Stimulated activated CD8-positive, alpha-beta memory T cell treated with anti-CD3 and anti-CD28 coated beads, Interleukin-15, amount 100 ng/mL, for 24 hours (primary cell): ENCODE measurements at regions not wholly inside any gene's neighbourhood (a gene's known extent, or its start where the extent isn't known, plus 50 kb on each side); places are given as distances from the start of the nearest gene placed in this dataset.

ENCODE experiments used
- DNase-seq: peaks from one replicate; pipeline ENCODE4 v3.0.0-alpha.2; 2020; ENCODE audit warnings: low read depth

- no peak for DNase-seq
Observed at GRCh38 chr9:29717631-29718030, 2144.3 kb upstream of the C9orf72 start.

- DNase-seq, result no peak
Observed at GRCh38 chr9:29730163-29730562, 2156.9 kb upstream of the C9orf72 start.

GRCh38 chr9:29740518-29740917, 2167.2 kb upstream of the C9orf72 start:
- no peak for DNase-seq

GRCh38 chr9:29741169-29741568, 2167.9 kb upstream of the C9orf72 start:
- DNase-seq, result no peak

GRCh38 chr9:29750062-29750461, 2176.8 kb upstream of the C9orf72 start:
- DNase-seq, result no peak

- no peak for DNase-seq
Observed at GRCh38 chr9:29751226-29751625, 2177.9 kb upstream of the C9orf72 start.

GRCh38 chr9:29753638-29754037, 2180.4 kb upstream of the C9orf72 start:
- no peak for DNase-seq

- DNase-seq, result no peak
Observed at GRCh38 chr9:29769019-29769418, 2195.7 kb upstream of the C9orf72 start.

- no peak for DNase-seq
Observed at GRCh38 chr9:29773676-29774075, 2200.4 kb upstream of the C9orf72 start.

GRCh38 chr9:29775491-29775890, 2202.2 kb upstream of the C9orf72 start:
- no peak for DNase-seq

GRCh38 chr9:29778281-29778849, 2205.1 kb upstream of the C9orf72 start:
- no peak for DNase-seq

GRCh38 chr9:29793970-29794369, 2220.7 kb upstream of the C9orf72 start:
- DNase-seq, result no peak

- no peak for DNase-seq
Observed at GRCh38 chr9:29796291-29796952, 2223.1 kb upstream of the C9orf72 start.

- no peak for DNase-seq
Observed at GRCh38 chr9:29798599-29798998, 2225.3 kb upstream of the C9orf72 start.

GRCh38 chr9:29799227-29799626, 2225.9 kb upstream of the C9orf72 start:
- no peak for DNase-seq

GRCh38 chr9:29800821-29801220, 2227.5 kb upstream of the C9orf72 start:
- no peak for DNase-seq

- DNase-seq, result no peak
Observed at GRCh38 chr9:29802454-29802853, 2229.2 kb upstream of the C9orf72 start.

- DNase-seq, result no peak
Observed at GRCh38 chr9:29806937-29807618, 2233.8 kb upstream of the C9orf72 start.

- no peak for DNase-seq
Observed at GRCh38 chr9:29816954-29817703, 2243.8 kb upstream of the C9orf72 start.

- DNase-seq, result no peak
Observed at GRCh38 chr9:29822458-29822857, 2249.2 kb upstream of the C9orf72 start.

GRCh38 chr9:29826421-29826820, 2253.1 kb upstream of the C9orf72 start:
- no peak for DNase-seq

GRCh38 chr9:29830821-29831220, 2257.5 kb upstream of the C9orf72 start:
- no peak for DNase-seq

- DNase-seq, result no peak
Observed at GRCh38 chr9:29838491-29839020, 2265.3 kb upstream of the C9orf72 start.
